ENCODE measurements at regions not wholly inside any gene's neighbourhood (a gene's known extent, or its start where the extent isn't known, plus 50 kb on each side); places are given as distances from the start of the nearest gene placed in this dataset.

DNA sequence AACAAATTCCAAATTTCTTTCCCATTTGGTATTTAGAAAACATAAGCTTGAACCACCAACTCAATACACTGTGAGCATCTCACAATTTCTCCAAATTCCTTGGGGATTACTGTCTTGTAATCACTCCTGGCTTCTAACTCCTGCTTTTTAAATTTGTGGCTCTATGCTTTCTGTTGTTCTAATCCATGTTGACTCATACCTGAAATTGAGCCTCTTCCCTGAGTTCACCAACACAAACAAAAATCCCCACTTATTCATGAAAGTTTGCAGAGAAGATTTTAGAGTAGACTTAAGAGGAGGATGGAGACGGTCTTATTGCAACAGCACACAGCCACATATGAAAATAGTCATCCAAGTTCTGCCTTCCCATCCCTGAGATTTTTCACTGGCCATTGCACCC is 252.5 kb downstream of the PTEN start:
- H3K4me1 Mint-ChIP-seq, result peaks cover 13 to 14% (median 14%) of the 10 kb centered on the region in 3 donors
- ChIA-PET CTCF (no interaction called here), POLR2A (no interaction called here)
- H3K9me3 Mint-ChIP-seq, result no peaks in the 10 kb centered on the region
- DNase-seq, result no peak
- Histone ChIP-seq H3K27ac (ENCODE audit: low read depth, low read length) (no peak overlapping the region), H3K27me3 (ENCODE audit: insufficient read depth, low read length, poor library complexity, severe bottlenecking) (no peaks in the 10 kb centered on the region), H3K9me3 (ENCODE audit: low read length) (no peaks in the 10 kb centered on the region), H3K36me3 (ENCODE audit: insufficient read depth, low read length) (no peaks in the 10 kb centered on the region), H3K4me1 (ENCODE audit: insufficient read depth, low read length) (peaks cover 22% of the 10 kb centered on the region), H3K4me3 (ENCODE audit: low read length) (no peak overlapping the region)
- no peak overlapping the region for H3K27ac Mint-ChIP-seq
- no peaks in the 10 kb centered on the region for H3K36me3 Mint-ChIP-seq
- H3K4me3 Mint-ChIP-seq, result no peak overlapping the region
- H3K27me3 Mint-ChIP-seq, result peaks cover 0 to 2% of the 10 kb centered on the region in 2 donors

DNA sequence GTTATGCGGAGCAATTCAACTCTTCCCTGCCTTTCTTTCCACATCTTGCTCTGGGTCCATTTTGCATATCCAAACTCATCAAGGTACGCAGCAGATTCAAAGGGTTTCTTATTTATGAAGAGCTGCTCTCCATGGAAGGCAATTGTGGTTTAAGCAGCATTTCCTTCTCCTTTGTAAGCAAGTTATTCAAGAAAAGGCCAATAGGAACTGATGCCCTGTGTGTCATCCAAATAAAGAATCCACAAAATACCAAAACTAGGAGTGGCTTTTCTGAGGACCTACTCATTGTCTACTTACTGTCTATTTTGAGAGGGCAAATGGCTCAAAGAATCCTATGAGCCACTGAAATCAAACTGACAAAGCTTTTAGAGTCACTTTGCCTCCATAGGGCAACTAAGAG is 253.1 kb downstream of the PTEN start:
- Mint-ChIP-seq H3K4me1 (peaks cover 13 to 14% (median 14%) of the 10 kb centered on the region in 3 donors), H3K9me3 (no peaks in the 10 kb centered on the region), H3K27me3 (peaks cover 0 to 2% of the 10 kb centered on the region in 2 donors), H3K4me3 (no peak overlapping the region), H3K27ac (no peak overlapping the region), H3K36me3 (no peaks in the 10 kb centered on the region)
- Histone ChIP-seq H3K9me3 (ENCODE audit: low read length) (no peaks in the 10 kb centered on the region), H3K4me1 (ENCODE audit: insufficient read depth, low read length) (peaks cover 22% of the 10 kb centered on the region), H3K4me3 (ENCODE audit: low read length) (no peak overlapping the region), H3K27ac (ENCODE audit: low read depth, low read length) (no peak overlapping the region), H3K27me3 (ENCODE audit: insufficient read depth, low read length, poor library complexity, severe bottlenecking) (no peaks in the 10 kb centered on the region), H3K36me3 (ENCODE audit: insufficient read depth, low read length) (no peaks in the 10 kb centered on the region)
- DNase-seq, result no peak
- ChIA-PET POLR2A (no interaction called here), CTCF (interaction anchor here (0.7 kb wide), 1 partner anchor 25 kb away, joined by 4 read pairs; no protein-coding TSS in a partner anchor)

- no peaks in the 10 kb centered on the region for H3K36me3 ChIP-seq (ENCODE audit: insufficient read depth, low read length)
- H3K27ac ChIP-seq (ENCODE audit: low read depth, low read length), result no peak overlapping the region
- no peak overlapping the region for H3K4me3 ChIP-seq (ENCODE audit: low read length)
- no peaks in the 10 kb centered on the region for H3K36me3 Mint-ChIP-seq
- no peaks in the 10 kb centered on the region for H3K27me3 ChIP-seq (ENCODE audit: insufficient read depth, low read length, poor library complexity, severe bottlenecking)
- no peaks in the 10 kb centered on the region for H3K9me3 Mint-ChIP-seq
- DNase-seq, result peak in 1 of 5 donors; percentile 40
- ChIA-PET CTCF (interaction anchor here (0.7 to 1.2 kb wide), 2 partner anchors 25 to 26 kb away, joined by 3 to 4 read pairs; no protein-coding TSS in a partner anchor), POLR2A (interaction anchor here (1.5 kb wide), 1 partner anchor 255 kb away, joined by 5 read pairs; no protein-coding TSS in a partner anchor)
- peaks cover 13 to 14% (median 14%) of the 10 kb centered on the region in 3 donors for H3K4me1 Mint-ChIP-seq
- H3K27me3 Mint-ChIP-seq, result peaks cover 0 to 2% of the 10 kb centered on the region in 2 donors
- H3K4me1 ChIP-seq (ENCODE audit: insufficient read depth, low read length), result peaks cover 22% of the 10 kb centered on the region
- H3K4me3 Mint-ChIP-seq, result no peak overlapping the region
- H3K9me3 ChIP-seq (ENCODE audit: low read length), result no peaks in the 10 kb centered on the region
- H3K27ac Mint-ChIP-seq, result no peak overlapping the region
These were observed 253.7 kb downstream of the PTEN start for GRCh38 chr10:88116971-88117626.

GRCh38 chr10:88117869-88118632 is 254.6 kb downstream of the PTEN start:
- Histone ChIP-seq H3K27me3 (ENCODE audit: insufficient read depth, low read length, poor library complexity, severe bottlenecking) (no peaks in the 10 kb centered on the region), H3K36me3 (ENCODE audit: insufficient read depth, low read length) (no peaks in the 10 kb centered on the region), H3K27ac (ENCODE audit: low read depth, low read length) (no peak overlapping the region), H3K4me1 (ENCODE audit: insufficient read depth, low read length) (peaks cover 22% of the 10 kb centered on the region), H3K9me3 (ENCODE audit: low read length) (no peaks in the 10 kb centered on the region), H3K4me3 (ENCODE audit: low read length) (no peak overlapping the region)
- peaks cover 13 to 14% (median 14%) of the 10 kb centered on the region in 3 donors for H3K4me1 Mint-ChIP-seq
- peaks cover 0 to 2% of the 10 kb centered on the region in 2 donors for H3K27me3 Mint-ChIP-seq
- no peak overlapping the region for H3K27ac Mint-ChIP-seq
- no peak overlapping the region for H3K4me3 Mint-ChIP-seq
- no peaks in the 10 kb centered on the region for H3K36me3 Mint-ChIP-seq
- POLR2A ChIA-PET, result interaction anchor here (1.5 kb wide), 1 partner anchor 256 kb away, joined by 5 read pairs; no protein-coding TSS in a partner anchor
- H3K9me3 Mint-ChIP-seq, result no peaks in the 10 kb centered on the region
- no peak for DNase-seq
- CTCF ChIA-PET, result interaction anchor here (1.0 to 1.2 kb wide), 2 partner anchors 26 to 271 kb away, joined by 3 to 4 read pairs; no protein-coding TSS in a partner anchor

DNA sequence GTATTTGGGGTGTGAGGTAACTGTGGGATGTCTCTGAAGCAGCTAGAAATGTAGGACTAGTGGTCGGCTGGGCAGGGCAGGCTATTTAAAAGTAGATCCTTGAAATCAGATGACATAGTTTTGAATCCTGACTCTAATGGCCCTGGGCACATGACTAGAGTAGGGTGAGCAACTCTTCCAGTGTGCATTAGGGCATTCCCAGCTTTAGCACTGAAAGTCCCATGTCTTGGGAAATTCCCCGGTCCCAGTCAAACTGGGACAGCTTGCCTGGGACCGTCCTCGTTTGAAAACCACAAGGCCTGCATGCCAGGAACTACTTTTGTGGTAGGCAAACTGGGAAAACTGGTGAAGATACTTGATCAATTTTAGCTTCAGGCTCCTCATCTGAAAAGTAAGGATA is 255.3 kb downstream of the PTEN start:
- Histone ChIP-seq H3K9me3 (ENCODE audit: low read length) (no peaks in the 10 kb centered on the region), H3K4me1 (ENCODE audit: insufficient read depth, low read length) (peaks cover 22% of the 10 kb centered on the region), H3K27ac (ENCODE audit: low read depth, low read length) (no peak overlapping the region), H3K4me3 (ENCODE audit: low read length) (no peak overlapping the region), H3K27me3 (ENCODE audit: insufficient read depth, low read length, poor library complexity, severe bottlenecking) (no peaks in the 10 kb centered on the region), H3K36me3 (ENCODE audit: insufficient read depth, low read length) (no peaks in the 10 kb centered on the region)
- ChIA-PET CTCF (interaction anchor here (1.2 kb wide), 1 partner anchor 27 kb away, joined by 3 read pairs; no protein-coding TSS in a partner anchor), POLR2A (interaction anchor here (1.5 kb wide), 1 partner anchor 257 kb away, joined by 5 read pairs; no protein-coding TSS in a partner anchor)
- no peaks in the 10 kb centered on the region for H3K36me3 Mint-ChIP-seq
- H3K27me3 Mint-ChIP-seq, result peaks cover 0 to 2% of the 10 kb centered on the region in 2 donors
- H3K27ac Mint-ChIP-seq, result no peak overlapping the region
- no peak for DNase-seq
- peaks cover 13 to 14% (median 14%) of the 10 kb centered on the region in 3 donors for H3K4me1 Mint-ChIP-seq
- no peaks in the 10 kb centered on the region for H3K9me3 Mint-ChIP-seq
- H3K4me3 Mint-ChIP-seq, result no peak overlapping the region

DNA sequence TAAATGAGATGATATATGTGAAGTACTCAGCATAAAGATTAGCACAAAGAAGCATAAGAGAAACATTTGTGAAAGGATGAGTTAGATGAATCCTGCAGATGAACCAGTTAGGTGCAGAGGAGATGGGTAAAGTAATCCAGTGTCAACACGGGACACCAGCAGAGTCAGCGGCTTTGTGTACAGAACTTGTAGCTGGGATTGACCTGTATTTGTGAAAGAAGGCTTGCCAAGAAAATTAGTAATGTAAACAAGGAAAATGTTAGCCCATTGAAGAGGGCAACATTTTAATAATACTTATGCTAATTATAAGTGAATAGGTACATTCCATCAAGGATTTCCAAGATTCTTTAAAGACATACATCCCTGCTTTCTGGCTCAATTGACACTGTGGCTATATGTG is 255.7 kb downstream of the PTEN start:
- Mint-ChIP-seq H3K4me3 (no peak overlapping the region), H3K27ac (peak overlapping the region in 1 of 8 donors; percentile 13), H3K36me3 (no peaks in the 10 kb centered on the region), H3K27me3 (peaks cover 0 to 2% of the 10 kb centered on the region in 2 donors), H3K4me1 (peaks cover 11 to 12% (median 11%) of the 10 kb centered on the region in 3 donors), H3K9me3 (no peaks in the 10 kb centered on the region)
- ChIA-PET CTCF (no interaction called here), POLR2A (no interaction called here)
- H3K4me1 ChIP-seq (ENCODE audit: insufficient read depth, low read length), result peaks cover 22% of the 10 kb centered on the region
- DNase-seq, result no peak
- H3K4me3 ChIP-seq (ENCODE audit: low read length), result no peak overlapping the region
- no peaks in the 10 kb centered on the region for H3K9me3 ChIP-seq (ENCODE audit: low read length)
- H3K27ac ChIP-seq (ENCODE audit: low read depth, low read length), result no peak overlapping the region
- no peaks in the 10 kb centered on the region for H3K27me3 ChIP-seq (ENCODE audit: insufficient read depth, low read length, poor library complexity, severe bottlenecking)
- H3K36me3 ChIP-seq (ENCODE audit: insufficient read depth, low read length), result no peaks in the 10 kb centered on the region

GRCh38 chr10:88120075-88120474 is 256.6 kb downstream of the PTEN start:
- peaks cover 22% of the 10 kb centered on the region for H3K4me1 ChIP-seq (ENCODE audit: insufficient read depth, low read length)
- CTCF ChIA-PET, result no interaction called here

More at GRCh38 chr10:88120075-88120474, 256.6 kb downstream of the PTEN start:
- Mint-ChIP-seq H3K9me3 (no peaks in the 10 kb centered on the region), H3K4me1 (peaks cover 6 to 9% (median 8%) of the 10 kb centered on the region in 3 donors), H3K36me3 (peaks cover 0 to 2% (median 0%) of the 10 kb centered on the region in 3 donors), H3K27ac (peak overlapping the region in 1 of 8 donors; percentile 37), H3K4me3 (no peak overlapping the region), H3K27me3 (no peaks in the 10 kb centered on the region)
- no peak overlapping the region for H3K4me3 ChIP-seq (ENCODE audit: low read length)
- no peaks in the 10 kb centered on the region for H3K27me3 ChIP-seq (ENCODE audit: insufficient read depth, low read length, poor library complexity, severe bottlenecking)
- no peaks in the 10 kb centered on the region for H3K9me3 ChIP-seq (ENCODE audit: low read length)
- no peak for DNase-seq
- H3K36me3 ChIP-seq (ENCODE audit: insufficient read depth, low read length), result no peaks in the 10 kb centered on the region
- no peak overlapping the region for H3K27ac ChIP-seq (ENCODE audit: low read depth, low read length)
- POLR2A ChIA-PET, result no interaction called here

All from CD8-positive, alpha-beta memory T cell (primary cell).